Smooth muscle cell (in vitro differentiated cells): ENCODE measurements at regions not wholly inside any gene's neighbourhood (a gene's known extent, or its start where the extent isn't known, plus 50 kb on each side); places are given as distances from the start of the nearest gene placed in this dataset.

Experiments used
- DNase-seq: peaks from one replicate; lab custom pipeline; 2025; ENCODE audit not compliant: unreplicated experiment; lab: John Stamatoyannopoulos, UW
- H2AFZ ChIP-seq: fragments of 200-600 bp; sonication (generic); 2 replicates; pipeline ENCODE4 v1.6.0; 2016; ENCODE audit warnings: antibody characterized with exemption, low read depth, mild to moderate bottlenecking
- H3F3A ChIP-seq: fragments of 200-600 bp; sonication (generic); 2 replicates; pipeline ENCODE4 v1.6.0; 2017; ENCODE audit warnings: antibody characterized with exemption, low read depth
- H3K27ac ChIP-seq: fragments of 200-600 bp; sonication (generic); 2 replicates; pipeline ENCODE4 v1.5.1; 2016; ENCODE audit warnings: low read depth, mild to moderate bottlenecking
- H3K27me3 ChIP-seq: fragments of 200-600 bp; sonication (generic); 2 replicates; pipeline ENCODE4 v1.6.1; 2016; ENCODE audit warnings: low read depth, mild to moderate bottlenecking
- H3K36me3 ChIP-seq: fragments of 200-600 bp; sonication (generic); 2 replicates; pipeline ENCODE4 v1.5.1; 2016; ENCODE audit warnings: low read depth
- H3K4me1 ChIP-seq: fragments of 200-600 bp; sonication (generic); 2 replicates; pipeline ENCODE4 v1.5.1; 2016; ENCODE audit warnings: low read depth
- H3K4me2 ChIP-seq: fragments of 200-600 bp; sonication (generic); 2 replicates; pipeline ENCODE4 v1.6.0; 2016; ENCODE audit warnings: mild to moderate bottlenecking
- H3K4me3 ChIP-seq: fragments of 200-600 bp; sonication (generic); 2 replicates; pipeline ENCODE4 v1.5.1; 2016; ENCODE audit warnings: mild to moderate bottlenecking
- H3K79me2 ChIP-seq: fragments of 200-600 bp; sonication (generic); 2 replicates; pipeline ENCODE4 v1.6.0; 2016; ENCODE audit warnings: low read depth, mild to moderate bottlenecking
- H3K9ac ChIP-seq: fragments of 200-600 bp; sonication (generic); 2 replicates; pipeline ENCODE4 v1.6.0; 2016; ENCODE audit warnings: low read depth
- H3K9me3 ChIP-seq: fragments of 200-600 bp; sonication (generic); replicated peaks from 2 replicates; pipeline ENCODE4 v1.5.1; 2016; ENCODE audit warnings: low read depth
- H4K20me1 ChIP-seq: fragments of 200-600 bp; sonication (generic); 2 replicates; pipeline ENCODE4 v1.6.0; 2016; ENCODE audit warnings: low read depth
- CTCF ChIP-seq: fragments of 200-600 bp; sonication (generic); IDR thresholded peaks from 2 replicates; pipeline ENCODE4 v1.5.1; 2017; ENCODE audit warnings: borderline replicate concordance, mild to moderate bottlenecking, antibody characterized with exemption; ENCODE audit not compliant: insufficient read depth, poor library complexity, severe bottlenecking
- WGBS: methylation state at CpG from one replicate; pipeline ENCODE4 v1.1.7; 2016; ENCODE audit warnings: low lambda C conversion rate; 5-methylcytosine and 5-hydroxymethylcytosine counted together

GRCh38 chr6:14489445-14489844, 371.9 kb downstream of the CD83 start:
- no peaks in the 10 kb centered on the region for H3K36me3 ChIP-seq
- no peak overlapping the region for H3K9ac ChIP-seq
- H3K4me3 ChIP-seq: no peak overlapping the region
- H3K79me2 ChIP-seq: no peaks in the 10 kb centered on the region
- TF ChIP-seq CTCF: no peak
- H3K27me3 ChIP-seq: no peaks in the 10 kb centered on the region
- H2AFZ ChIP-seq: no peak overlapping the region
- H3F3A ChIP-seq: no peaks in the 10 kb centered on the region
- no peak overlapping the region for H3K27ac ChIP-seq
- no peaks in the 10 kb centered on the region for H3K9me3 ChIP-seq
- WGBS: 97% methylated on average over 3 of the region's 3 CpGs
- H3K4me2 ChIP-seq: no peak overlapping the region
- H4K20me1 ChIP-seq: no peaks in the 10 kb centered on the region
- no peak for DNase-seq
- H3K4me1 ChIP-seq: no peaks in the 10 kb centered on the region

- no peaks in the 10 kb centered on the region for H3K79me2 ChIP-seq
- H3K4me2 ChIP-seq: no peak overlapping the region
- no peak overlapping the region for H3K9ac ChIP-seq
- no peaks in the 10 kb centered on the region for H4K20me1 ChIP-seq
- no peaks in the 10 kb centered on the region for H3K9me3 ChIP-seq
- no peak for DNase-seq
- no peaks in the 10 kb centered on the region for H3K36me3 ChIP-seq
- H3K27ac ChIP-seq: no peak overlapping the region
- H3K4me3 ChIP-seq: no peak overlapping the region
- H3F3A ChIP-seq: no peaks in the 10 kb centered on the region
- H3K27me3 ChIP-seq: no peaks in the 10 kb centered on the region
- TF ChIP-seq CTCF: no peak
- 91% methylated on average over 1 of the region's 1 CpG for WGBS
- no peak overlapping the region for H2AFZ ChIP-seq
- H3K4me1 ChIP-seq: peaks cover 29% of the 10 kb centered on the region
These were observed 381.2 kb downstream of the CD83 start for GRCh38 chr6:14498748-14499147.

- Histone ChIP-seq H3K36me3 (no peaks in the 10 kb centered on the region), H3K4me1 (peaks cover 29% of the 10 kb centered on the region), H3K4me2 (peak overlapping the region; percentile 39), H3K27ac (no peak overlapping the region), H3F3A (no peaks in the 10 kb centered on the region), H3K9me3 (no peaks in the 10 kb centered on the region), H3K27me3 (no peaks in the 10 kb centered on the region), H2AFZ (no peak overlapping the region), H3K9ac (no peak overlapping the region), H3K79me2 (no peaks in the 10 kb centered on the region), H3K4me3 (no peak overlapping the region), H4K20me1 (no peaks in the 10 kb centered on the region)
- no peak for DNase-seq
- no peak for TF ChIP-seq CTCF
- 88% methylated on average over 4 of the region's 4 CpGs for WGBS
These were observed 381.7 kb downstream of the CD83 start for GRCh38 chr6:14499309-14499708.

GRCh38 chr6:14499841-14500240, 382.3 kb downstream of the CD83 start:
- no peak overlapping the region for H3K9ac ChIP-seq
- no peaks in the 10 kb centered on the region for H3K36me3 ChIP-seq
- peak overlapping the region; percentile 39 for H3K4me2 ChIP-seq
- no peaks in the 10 kb centered on the region for H3K27me3 ChIP-seq
- no peak for TF ChIP-seq CTCF
- WGBS: 11% methylated on average over 10 of the region's 10 CpGs
- DNase-seq: no peak
- no peaks in the 10 kb centered on the region for H4K20me1 ChIP-seq
- H3K4me3 ChIP-seq: no peak overlapping the region
- H3K9me3 ChIP-seq: no peaks in the 10 kb centered on the region
- H2AFZ ChIP-seq: no peak overlapping the region
- H3K4me1 ChIP-seq: peaks cover 29% of the 10 kb centered on the region
- no peaks in the 10 kb centered on the region for H3K79me2 ChIP-seq
- H3F3A ChIP-seq: no peaks in the 10 kb centered on the region
- H3K27ac ChIP-seq: no peak overlapping the region
